ENCODE measurements at regions not wholly inside any gene's neighbourhood (a gene's known extent, or its start where the extent isn't known, plus 50 kb on each side); places are given as distances from the start of the nearest gene placed in this dataset.
"Not testable (repeated sequence)": the region's sequence is repeated elsewhere in the genome, so short reads cannot be mapped to it uniquely, and the experiment has no call there.

- no peak overlapping the region for H3K4me3 ChIP-seq (ENCODE audit: low read depth, low read length)
- no peak for DNase-seq (ENCODE audit: low read depth)
These were observed 578.9 kb downstream of the CETN3 start for GRCh38 chr5:89830691-89831090.

- H3K4me3 ChIP-seq (ENCODE audit: low read depth, low read length) = no peak overlapping the region
- DNase-seq (ENCODE audit: low read depth) = no peak
These were observed 581.6 kb downstream of the CETN3 start for GRCh38 chr5:89827960-89828359.

GRCh38 chr5:89827359-89827758, 582.2 kb downstream of the CETN3 start:
- DNase-seq (ENCODE audit: low read depth) = no peak
- no peak overlapping the region for H3K4me3 ChIP-seq (ENCODE audit: low read depth, low read length)

GRCh38 chr5:89826938-89827337, 582.6 kb downstream of the CETN3 start:
- no peak overlapping the region for H3K4me3 ChIP-seq (ENCODE audit: low read depth, low read length)
- DNase-seq (ENCODE audit: low read depth) = no peak

- no peak overlapping the region for H3K4me3 ChIP-seq (ENCODE audit: low read depth, low read length)
- no peak for DNase-seq (ENCODE audit: low read depth)
These were observed 586.5 kb downstream of the CETN3 start for GRCh38 chr5:89823046-89823445.

GRCh38 chr5:89817841-89818240, 591.7 kb downstream of the CETN3 start:
- no peak for DNase-seq (ENCODE audit: low read depth)
- H3K4me3 ChIP-seq (ENCODE audit: low read depth, low read length) = no peak overlapping the region

- no peak for DNase-seq (ENCODE audit: low read depth)
- H3K4me3 ChIP-seq (ENCODE audit: low read depth, low read length) = no peak overlapping the region
These were observed 593.5 kb downstream of the CETN3 start for GRCh38 chr5:89816038-89816437.

GRCh38 chr5:89800735-89801134, 608.8 kb downstream of the CETN3 start:
- not testable (repeated sequence) for DNase-seq (ENCODE audit: low read depth); H3K4me3 ChIP-seq (ENCODE audit: low read depth, low read length)

- not testable (repeated sequence) for DNase-seq (ENCODE audit: low read depth); H3K4me3 ChIP-seq (ENCODE audit: low read depth, low read length)
These were observed 615.1 kb downstream of the CETN3 start for GRCh38 chr5:89794504-89794903.

GRCh38 chr5:89779734-89780133, 629.8 kb downstream of the CETN3 start:
- not testable (repeated sequence) for H3K4me3 ChIP-seq (ENCODE audit: low read depth, low read length); DNase-seq (ENCODE audit: low read depth)

GRCh38 chr5:89777758-89778157, 631.8 kb downstream of the CETN3 start:
- DNase-seq (ENCODE audit: low read depth) = no peak
- no peak overlapping the region for H3K4me3 ChIP-seq (ENCODE audit: low read depth, low read length)

GRCh38 chr5:89769975-89770374, 639.6 kb downstream of the CETN3 start:
- peak; percentile 17 for DNase-seq (ENCODE audit: low read depth)
- no peak overlapping the region for H3K4me3 ChIP-seq (ENCODE audit: low read depth, low read length)

- no peak for DNase-seq (ENCODE audit: low read depth)
- H3K4me3 ChIP-seq (ENCODE audit: low read depth, low read length) = no peak overlapping the region
These were observed 649.8 kb downstream of the CETN3 start for GRCh38 chr5:89759802-89760201.

- no peak for DNase-seq (ENCODE audit: low read depth)
- H3K4me3 ChIP-seq (ENCODE audit: low read depth, low read length) = no peak overlapping the region
These were observed 651.4 kb downstream of the CETN3 start for GRCh38 chr5:89758146-89758545.

GRCh38 chr5:89756955-89757354, 652.6 kb downstream of the CETN3 start:
- no peak for DNase-seq (ENCODE audit: low read depth)
- H3K4me3 ChIP-seq (ENCODE audit: low read depth, low read length) = no peak overlapping the region

GRCh38 chr5:89755024-89755423, 654.5 kb downstream of the CETN3 start:
- H3K4me3 ChIP-seq (ENCODE audit: low read depth, low read length) = no peak overlapping the region
- no peak for DNase-seq (ENCODE audit: low read depth)

- no peak overlapping the region for H3K4me3 ChIP-seq (ENCODE audit: low read depth, low read length)
- no peak for DNase-seq (ENCODE audit: low read depth)
These were observed 674.5 kb downstream of the CETN3 start for GRCh38 chr5:89735082-89735481.

GRCh38 chr5:89733772-89734171, 675.8 kb downstream of the CETN3 start:
- no peak for DNase-seq (ENCODE audit: low read depth)

GRCh38 chr5:89729623-89730301, 679.8 kb downstream of the CETN3 start:
- H3K4me3 ChIP-seq (ENCODE audit: low read depth, low read length) = no peak overlapping the region
- DNase-seq (ENCODE audit: low read depth) = no peak

More at GRCh38 chr5:89733772-89734171, 675.8 kb downstream of the CETN3 start:
- no peak overlapping the region for H3K4me3 ChIP-seq (ENCODE audit: low read depth, low read length)

GRCh38 chr5:89728750-89729149, 680.8 kb downstream of the CETN3 start:
- H3K4me3 ChIP-seq (ENCODE audit: low read depth, low read length) = no peak overlapping the region
- peak; percentile 65 for DNase-seq (ENCODE audit: low read depth)

- no peak for DNase-seq (ENCODE audit: low read depth)
- H3K4me3 ChIP-seq (ENCODE audit: low read depth, low read length) = no peak overlapping the region
These were observed 681.4 kb downstream of the CETN3 start for GRCh38 chr5:89728134-89728533.
